Peyer's patch (tissue), 4 donors: ENCODE measurements at regions not wholly inside any gene's neighbourhood (a gene's known extent, or its start where the extent isn't known, plus 50 kb on each side); places are given as distances from the start of the nearest gene placed in this dataset.

Experiments used
- CTCF ChIP-seq, 6 experiments: fragments of 450-650 bp in 4 of 6; fragments of 200-600 bp in 2 of 6; sonication (generic) in 1 of 6; IDR thresholded peaks; one replicate each; pipeline ENCODE4 v1.5.1; 2017 to 2019; ENCODE audit warnings: antibody characterized with exemption in 6 of 6, mild to moderate bottlenecking in 3 of 6, moderate library complexity in 1 of 6
- POLR2A ChIP-seq, 2 donors: fragments of 450-650 bp; IDR thresholded peaks; one replicate each; pipeline ENCODE4 v1.5.1; 2017; ENCODE audit warnings: antibody characterized with exemption in 2 of 2, mild to moderate bottlenecking in 2 of 2, moderate library complexity in 2 of 2

- no peak for TF ChIP-seq CTCF (IDR thresholded peaks at IDR 0.05)
- TF ChIP-seq POLR2A (IDR thresholded peaks at IDR 0.05), result no peak
These were observed 115.0 kb downstream of the CETN3 start for GRCh38 chr5:90294604-90295003.
